ENCODE measurements at regions not wholly inside any gene's neighbourhood (a gene's known extent, or its start where the extent isn't known, plus 50 kb on each side); places are given as distances from the start of the nearest gene placed in this dataset.

DNA sequence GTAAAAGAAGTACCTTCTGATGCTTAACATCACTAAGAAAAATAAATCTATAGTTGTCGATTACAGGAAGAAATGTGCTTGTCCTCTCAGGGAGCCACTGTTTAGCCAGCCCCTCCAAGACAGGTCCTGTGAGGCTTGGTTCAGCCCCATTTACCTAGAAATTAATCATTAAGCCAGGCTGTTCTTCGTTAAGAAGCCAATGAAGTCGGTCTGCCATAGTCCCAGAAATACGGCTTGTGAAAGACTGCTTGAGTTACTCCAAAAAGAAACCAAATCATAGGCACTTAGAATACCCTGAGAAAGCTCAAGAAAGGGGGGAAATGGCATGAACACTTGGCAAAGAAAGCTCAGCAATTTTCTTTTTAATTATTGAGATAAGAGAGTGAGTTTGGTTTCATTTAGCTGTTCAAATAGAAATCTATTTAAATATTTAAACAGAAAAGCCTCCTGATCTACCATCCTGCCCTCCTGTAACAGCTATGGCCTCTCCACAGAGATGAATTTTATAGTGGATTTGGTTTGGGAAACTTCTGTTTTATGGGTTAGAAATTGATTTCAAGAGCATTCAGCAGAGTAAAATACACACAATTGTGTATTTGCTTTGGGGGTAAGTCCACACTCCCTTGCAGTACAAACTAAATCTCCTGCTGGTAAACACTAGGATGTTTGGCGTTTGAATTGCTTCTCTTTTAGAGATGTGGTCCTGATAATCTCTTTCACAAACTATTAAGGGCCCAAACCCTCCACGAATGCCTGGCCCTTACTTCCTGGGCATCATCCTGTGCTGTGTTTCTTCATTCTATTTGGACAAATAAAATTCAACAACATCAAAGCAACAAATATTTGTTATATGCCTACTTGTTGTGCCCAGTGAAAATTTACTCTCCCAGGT lies 234.4 kb downstream of the SEC23A start:
- no peak for DNase-seq (ENCODE audit: low spot score)
- ChIA-PET CTCF (interaction anchor here (0.6 to 1.4 kb wide), 3 partner anchors 21 to 278 kb away, joined by 3 to 6 read pairs (median 3); no protein-coding TSS in a partner anchor), POLR2A (ENCODE audit: low non-redundant PET) (no interaction called here)
- TF ChIP-seq, protein P1, sequence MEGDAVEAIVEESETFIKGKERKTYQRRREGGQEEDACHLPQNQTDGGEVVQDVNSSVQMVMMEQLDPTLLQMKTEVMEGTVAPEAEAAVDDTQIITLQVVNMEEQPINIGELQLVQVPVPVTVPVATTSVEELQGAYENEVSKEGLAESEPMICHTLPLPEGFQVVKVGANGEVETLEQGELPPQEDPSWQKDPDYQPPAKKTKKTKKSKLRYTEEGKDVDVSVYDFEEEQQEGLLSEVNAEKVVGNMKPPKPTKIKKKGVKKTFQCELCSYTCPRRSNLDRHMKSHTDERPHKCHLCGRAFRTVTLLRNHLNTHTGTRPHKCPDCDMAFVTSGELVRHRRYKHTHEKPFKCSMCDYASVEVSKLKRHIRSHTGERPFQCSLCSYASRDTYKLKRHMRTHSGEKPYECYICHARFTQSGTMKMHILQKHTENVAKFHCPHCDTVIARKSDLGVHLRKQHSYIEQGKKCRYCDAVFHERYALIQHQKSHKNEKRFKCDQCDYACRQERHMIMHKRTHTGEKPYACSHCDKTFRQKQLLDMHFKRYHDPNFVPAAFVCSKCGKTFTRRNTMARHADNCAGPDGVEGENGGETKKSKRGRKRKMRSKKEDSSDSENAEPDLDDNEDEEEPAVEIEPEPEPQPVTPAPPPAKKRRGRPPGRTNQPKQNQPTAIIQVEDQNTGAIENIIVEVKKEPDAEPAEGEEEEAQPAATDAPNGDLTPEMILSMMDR (conservative IDR thresholded peaks at IDR 0.05; ENCODE audit: low read depth): no peak
- no peak overlapping the region for H3K27ac ChIP-seq

- ChIA-PET CTCF (interaction anchor here (0.5 to 1.4 kb wide), 14 partner anchors 8 to 980 kb away, joined by 3 to 7 read pairs (median 3); no protein-coding TSS in a partner anchor), POLR2A (ENCODE audit: low non-redundant PET) (no interaction called here)
- H3K27ac ChIP-seq: no peak overlapping the region
- peak; percentile 20 for DNase-seq (ENCODE audit: low spot score)
- TF ChIP-seq, protein P1 (conservative IDR thresholded peaks at IDR 0.05; ENCODE audit: low read depth): peak; percentile 72
Observed at GRCh38 chr14:38867561-38868150, 235.4 kb downstream of the SEC23A start.

GRCh38 chr14:38866461-38866860 lies 236.6 kb downstream of the SEC23A start:
- POLR2A ChIA-PET (ENCODE audit: low non-redundant PET): no interaction called here
- TF ChIP-seq, protein P1 (conservative IDR thresholded peaks at IDR 0.05; ENCODE audit: low read depth): no peak
- DNase-seq (ENCODE audit: low spot score): no peak
- CTCF ChIA-PET: no interaction called here
- H3K27ac ChIP-seq: no peak overlapping the region

GRCh38 chr14:38862366-38862765 lies 240.7 kb downstream of the SEC23A start:
- no peak for DNase-seq (ENCODE audit: low spot score)

DNA sequence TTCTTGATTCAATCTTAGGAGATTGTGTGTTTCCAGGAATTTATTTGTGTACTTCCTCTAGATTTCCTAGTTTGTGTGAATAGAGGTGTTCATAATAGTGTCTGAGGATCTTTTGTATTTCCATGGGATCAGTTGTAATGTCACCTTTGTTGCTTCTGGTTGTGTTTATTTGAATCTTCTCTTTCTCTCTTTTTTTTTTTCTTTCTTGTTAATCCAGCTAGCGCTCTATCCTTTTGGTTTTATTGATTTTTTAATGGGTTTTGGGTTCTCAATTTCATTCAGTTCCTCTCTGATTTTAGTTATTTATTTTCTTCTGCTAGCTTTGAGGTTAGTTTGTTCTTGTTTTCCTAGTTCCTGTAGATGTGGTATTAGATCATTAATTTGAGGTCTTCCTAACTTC lies 242.5 kb downstream of the SEC23A start:
- no peak for DNase-seq (ENCODE audit: low spot score)
- CTCF ChIA-PET: interaction anchor here (0.5 to 0.6 kb wide), 2 partner anchors 220 to 722 kb away, joined by 3 to 4 read pairs; no protein-coding TSS in a partner anchor
- TF ChIP-seq, protein P1 (conservative IDR thresholded peaks at IDR 0.05; ENCODE audit: low read depth): no peak
- POLR2A ChIA-PET (ENCODE audit: low non-redundant PET): no interaction called here
- no peak overlapping the region for H3K27ac ChIP-seq

More at GRCh38 chr14:38862366-38862765, 240.7 kb downstream of the SEC23A start:
- TF ChIP-seq, protein P1 (conservative IDR thresholded peaks at IDR 0.05; ENCODE audit: low read depth): no peak
- H3K27ac ChIP-seq: no peak overlapping the region
- ChIA-PET POLR2A (ENCODE audit: low non-redundant PET) (no interaction called here), CTCF (no interaction called here)

DNA sequence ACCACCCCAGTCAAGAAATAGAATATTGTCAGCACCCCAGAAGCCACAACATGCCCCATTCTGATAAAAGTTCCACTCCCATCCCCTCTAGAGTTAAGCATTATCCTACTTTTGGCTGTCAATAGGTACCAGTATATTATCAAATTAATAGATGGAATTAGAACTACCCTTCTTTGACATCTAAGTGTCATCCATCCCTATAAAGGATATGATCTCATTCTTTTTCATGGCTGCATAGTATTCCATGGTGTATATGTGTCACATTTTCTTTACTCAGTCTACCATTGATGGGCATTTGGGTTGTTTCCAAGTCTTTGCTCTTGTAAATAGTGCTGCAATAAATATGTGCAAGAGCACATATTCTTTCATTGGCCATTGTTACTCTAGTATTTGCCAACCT lies 246.2 kb downstream of the SEC23A start:
- DNase-seq (ENCODE audit: low spot score): no peak
- CTCF ChIA-PET: no interaction called here
- TF ChIP-seq, protein P1 (conservative IDR thresholded peaks at IDR 0.05; ENCODE audit: low read depth): no peak
- POLR2A ChIA-PET (ENCODE audit: low non-redundant PET): no interaction called here
- no peak overlapping the region for H3K27ac ChIP-seq
